ENCODE measurements at regions not wholly inside any gene's neighbourhood (a gene's known extent, or its start where the extent isn't known, plus 50 kb on each side); places are given as distances from the start of the nearest gene placed in this dataset.
"Not testable (repeated sequence)": the region's sequence is repeated elsewhere in the genome, so short reads cannot be mapped to it uniquely, and the experiment has no call there.

DNA sequence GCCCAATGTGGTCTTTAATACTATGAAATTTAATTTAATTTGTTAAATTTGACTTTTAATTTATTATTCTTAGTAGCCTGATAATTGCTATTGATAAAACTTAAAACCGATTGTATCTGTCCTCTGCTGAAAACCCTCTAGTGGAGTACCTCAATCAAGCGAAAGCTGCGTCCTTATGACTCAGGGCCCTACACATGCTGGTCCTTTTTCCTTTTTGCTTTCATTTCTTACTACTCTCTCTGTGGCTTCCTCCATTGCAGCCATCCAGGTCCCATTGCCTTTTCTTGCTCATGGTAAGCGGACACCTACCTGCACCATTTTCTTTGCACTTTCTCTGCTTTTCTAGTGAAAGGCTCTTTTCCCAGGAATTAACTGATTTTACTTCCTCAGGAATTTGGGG lies 301.1 kb downstream of the INHBA start:
- no peaks in the 10 kb centered on the region for H3K4me1 ChIP-seq (ENCODE audit: low read depth)
- DNase-seq (ENCODE audit: low read depth in 1 of 2, low spot score in 1 of 2): no peak
- no peak overlapping the region for H3K4me3 ChIP-seq
- no peak overlapping the region for H3K27ac ChIP-seq
- peaks cover 2% of the 10 kb centered on the region for H3K27me3 ChIP-seq
- H3K9me3 ChIP-seq (ENCODE audit: low read depth): no peaks in the 10 kb centered on the region
- TF ChIP-seq, protein P1, sequence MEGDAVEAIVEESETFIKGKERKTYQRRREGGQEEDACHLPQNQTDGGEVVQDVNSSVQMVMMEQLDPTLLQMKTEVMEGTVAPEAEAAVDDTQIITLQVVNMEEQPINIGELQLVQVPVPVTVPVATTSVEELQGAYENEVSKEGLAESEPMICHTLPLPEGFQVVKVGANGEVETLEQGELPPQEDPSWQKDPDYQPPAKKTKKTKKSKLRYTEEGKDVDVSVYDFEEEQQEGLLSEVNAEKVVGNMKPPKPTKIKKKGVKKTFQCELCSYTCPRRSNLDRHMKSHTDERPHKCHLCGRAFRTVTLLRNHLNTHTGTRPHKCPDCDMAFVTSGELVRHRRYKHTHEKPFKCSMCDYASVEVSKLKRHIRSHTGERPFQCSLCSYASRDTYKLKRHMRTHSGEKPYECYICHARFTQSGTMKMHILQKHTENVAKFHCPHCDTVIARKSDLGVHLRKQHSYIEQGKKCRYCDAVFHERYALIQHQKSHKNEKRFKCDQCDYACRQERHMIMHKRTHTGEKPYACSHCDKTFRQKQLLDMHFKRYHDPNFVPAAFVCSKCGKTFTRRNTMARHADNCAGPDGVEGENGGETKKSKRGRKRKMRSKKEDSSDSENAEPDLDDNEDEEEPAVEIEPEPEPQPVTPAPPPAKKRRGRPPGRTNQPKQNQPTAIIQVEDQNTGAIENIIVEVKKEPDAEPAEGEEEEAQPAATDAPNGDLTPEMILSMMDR (IDR thresholded peaks at IDR 0.05; ENCODE audit: low read depth, low read length): no peak
- H3K36me3 ChIP-seq: no peaks in the 10 kb centered on the region

GRCh38 chr7:41399171-41399570 lies 303.7 kb downstream of the INHBA start:
- Histone ChIP-seq H3K4me3 (no peak overlapping the region), H3K36me3 (no peaks in the 10 kb centered on the region), H3K27ac (no peak overlapping the region), H3K4me1 (ENCODE audit: low read depth) (no peaks in the 10 kb centered on the region), H3K27me3 (no peaks in the 10 kb centered on the region), H3K9me3 (ENCODE audit: low read depth) (no peaks in the 10 kb centered on the region)
- no peak for DNase-seq (ENCODE audit: low read depth in 1 of 2, low spot score in 1 of 2)
- TF ChIP-seq, protein P1 (IDR thresholded peaks at IDR 0.05; ENCODE audit: low read depth, low read length): no peak

GRCh38 chr7:41391818-41392217 lies 311.1 kb downstream of the INHBA start:
- DNase-seq (ENCODE audit: low read depth in 1 of 2, low spot score in 1 of 2): no peak
- Histone ChIP-seq H3K36me3 (no peaks in the 10 kb centered on the region), H3K27me3 (no peaks in the 10 kb centered on the region), H3K9me3 (ENCODE audit: low read depth) (no peaks in the 10 kb centered on the region), H3K4me1 (ENCODE audit: low read depth) (no peaks in the 10 kb centered on the region), H3K27ac (no peak overlapping the region), H3K4me3 (no peak overlapping the region)
- TF ChIP-seq, protein P1 (IDR thresholded peaks at IDR 0.05; ENCODE audit: low read depth, low read length): no peak

- not testable (repeated sequence) for DNase-seq (ENCODE audit: low read depth in 1 of 2, low spot score in 1 of 2); H3K9me3 ChIP-seq (ENCODE audit: low read depth); H3K4me1 ChIP-seq (ENCODE audit: low read depth); H3K27me3 ChIP-seq; H3K4me3 ChIP-seq; H3K36me3 ChIP-seq; H3K27ac ChIP-seq
These were observed 314.0 kb downstream of the INHBA start for GRCh38 chr7:41388933-41389332.

GRCh38 chr7:41385996-41386395 lies 316.9 kb downstream of the INHBA start:
- no peak overlapping the region for H3K27ac ChIP-seq
- H3K36me3 ChIP-seq: no peaks in the 10 kb centered on the region
- H3K4me3 ChIP-seq: no peak overlapping the region
- TF ChIP-seq, protein P1 (IDR thresholded peaks at IDR 0.05; ENCODE audit: low read depth, low read length): no peak
- DNase-seq (ENCODE audit: low read depth in 1 of 2, low spot score in 1 of 2): no peak
- no peaks in the 10 kb centered on the region for H3K4me1 ChIP-seq (ENCODE audit: low read depth)
- H3K9me3 ChIP-seq (ENCODE audit: low read depth): no peaks in the 10 kb centered on the region
- H3K27me3 ChIP-seq: peaks cover 9% of the 10 kb centered on the region

DNA sequence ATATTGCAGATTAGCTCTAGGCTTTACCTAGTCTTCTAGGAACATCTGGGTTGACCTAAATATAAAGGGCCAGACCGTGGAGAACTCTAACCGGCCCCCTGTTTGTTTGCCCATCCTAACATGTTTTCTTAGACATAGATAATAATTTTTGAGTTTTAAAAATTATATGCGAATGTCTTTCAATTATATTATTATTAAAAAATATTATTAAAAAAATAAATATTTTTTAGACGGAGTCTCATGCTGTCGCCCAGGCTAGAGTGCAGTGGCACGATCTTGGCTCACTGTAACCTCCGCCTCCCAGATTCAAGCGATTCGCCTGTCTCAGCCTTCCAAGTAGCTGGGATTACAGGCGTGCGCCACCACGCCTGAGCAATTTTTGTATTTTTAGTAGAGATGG lies 318.5 kb downstream of the INHBA start:
- Histone ChIP-seq H3K9me3 (ENCODE audit: low read depth) (no peaks in the 10 kb centered on the region), H3K4me1 (ENCODE audit: low read depth) (no peaks in the 10 kb centered on the region), H3K27me3 (peaks cover 9% of the 10 kb centered on the region), H3K4me3 (no peak overlapping the region), H3K27ac (no peak overlapping the region), H3K36me3 (no peaks in the 10 kb centered on the region)
- DNase-seq (ENCODE audit: low read depth in 1 of 2, low spot score in 1 of 2): no peak
- TF ChIP-seq, protein P1 (IDR thresholded peaks at IDR 0.05; ENCODE audit: low read depth, low read length): no peak
